HAP-1 (cell line): ENCODE measurements at regions not wholly inside any gene's neighbourhood (a gene's known extent, or its start where the extent isn't known, plus 50 kb on each side); places are given as distances from the start of the nearest gene placed in this dataset.
A peak's percentile ranks its signal among the peaks of the same experiment; 100 is the strongest.
"Not testable (repeated sequence)": the region's sequence is repeated elsewhere in the genome, so short reads cannot be mapped to it uniquely, and the experiment has no call there.

Experiments
- DNase-seq, 2 experiments: peaks; one replicate each; pipeline ENCODE4 v3.0.0-alpha.2; 2016 to 2020; ENCODE audit warnings: low spot score in 2 of 2
- H3K27me3 ChIP-seq: fragments of 250-450 bp; sonication (Bioruptor Pico); 2 replicates; pipeline ENCODE4 v1.5.1; 2020; ENCODE audit warnings: low read depth, mild to moderate bottlenecking, moderate library complexity
- H3K36me3 ChIP-seq: fragments of 250-450 bp; sonication (Bioruptor Pico); replicated peaks from 2 replicates; pipeline ENCODE4 v1.5.1; 2020; ENCODE audit warnings: mild to moderate bottlenecking
- H3K4me1 ChIP-seq: fragments of 250-450 bp; sonication (Bioruptor Pico); 2 replicates; pipeline ENCODE4 v1.5.1; 2020; ENCODE audit warnings: mild to moderate bottlenecking
- H3K4me3 ChIP-seq: fragments of 250-450 bp; sonication (Bioruptor Pico); 2 replicates; pipeline ENCODE4 v1.5.1; 2020; ENCODE audit warnings: mild to moderate bottlenecking, moderate library complexity
- H3K9me3 ChIP-seq: fragments of 250-450 bp; sonication (Bioruptor Pico); 2 replicates; pipeline ENCODE4 v1.5.1; 2020; ENCODE audit warnings: mild to moderate bottlenecking, moderate library complexity
- in situ Hi-C: fragments of 300-500 bp; cut with MboI; formaldehyde crosslinking; loops from 3 replicates; pipeline ENCODE4 v1.14.3; 2020; ENCODE audit warnings: low sequenced_read_pairs, inconsistent platforms, mixed read lengths

DNA sequence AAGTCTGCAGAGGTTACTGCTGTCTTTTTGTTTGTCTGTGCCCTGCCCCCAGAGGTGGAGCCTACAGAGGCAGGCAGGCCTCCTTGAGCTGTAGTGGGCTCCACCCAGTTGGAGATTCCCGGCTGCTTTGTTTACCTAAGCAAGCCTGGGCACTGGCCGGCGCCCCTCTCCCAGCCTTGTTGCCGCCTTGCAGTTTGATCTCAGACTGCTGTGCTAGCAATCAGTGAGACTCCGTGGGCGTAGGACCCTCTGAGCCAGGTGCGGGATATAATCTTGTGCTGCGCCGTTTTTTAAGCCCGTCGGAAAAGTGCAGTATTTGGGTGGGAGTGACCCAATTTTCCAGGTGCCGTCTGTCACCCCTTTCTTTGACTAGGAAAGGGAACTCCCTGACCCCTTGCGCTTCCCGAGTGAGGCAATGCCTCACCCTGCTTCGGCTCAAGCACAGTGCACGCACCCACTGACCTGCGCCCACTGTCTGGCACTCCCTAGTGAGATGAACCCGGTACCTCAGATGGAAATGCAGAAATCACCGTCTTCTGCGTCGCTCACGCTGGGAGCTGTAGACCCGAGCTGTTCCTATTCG lies 198.9 kb upstream of the ECI2 start:
- in situ Hi-C loops, H3K4me3 ChIP-seq, H3K4me1 ChIP-seq, H3K9me3 ChIP-seq, DNase-seq, H3K27me3 ChIP-seq, H3K36me3 ChIP-seq: not testable (repeated sequence)

- in situ Hi-C loops, result no loop called here
- no peaks in the 10 kb centered on the region for H3K4me1 ChIP-seq
- no peaks in the 10 kb centered on the region for H3K36me3 ChIP-seq
- H3K27me3 ChIP-seq, result no peaks in the 10 kb centered on the region
- H3K4me3 ChIP-seq, result no peak overlapping the region
- no peak for DNase-seq
- no peaks in the 10 kb centered on the region for H3K9me3 ChIP-seq
These were observed 192.5 kb upstream of the ECI2 start for GRCh38 chr6:4327841-4328240.

DNA sequence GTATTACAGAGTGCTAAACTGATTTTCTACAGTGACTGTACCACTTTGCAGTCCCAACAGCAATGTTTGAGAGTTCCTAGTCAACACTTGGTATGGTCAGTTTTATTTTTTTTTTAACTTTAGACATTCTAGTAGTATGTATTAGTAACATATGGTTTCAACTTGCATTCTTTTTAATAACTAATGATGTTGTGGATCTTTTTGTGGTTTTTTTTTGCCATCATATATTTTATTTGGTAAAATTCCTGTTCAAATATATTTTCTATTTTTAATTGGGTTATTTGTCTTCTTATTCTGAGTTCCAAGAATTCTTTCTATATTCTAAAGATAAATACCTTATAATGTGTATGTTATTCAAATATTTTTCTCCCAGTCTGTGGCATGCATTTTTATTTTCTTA lies 189.4 kb upstream of the ECI2 start:
- DNase-seq, result no peak
- H3K9me3 ChIP-seq, result no peaks in the 10 kb centered on the region
- in situ Hi-C loops, result no loop called here
- no peaks in the 10 kb centered on the region for H3K36me3 ChIP-seq
- H3K27me3 ChIP-seq, result no peaks in the 10 kb centered on the region
- H3K4me3 ChIP-seq, result no peak overlapping the region
- H3K4me1 ChIP-seq, result peaks cover 5% of the 10 kb centered on the region; the same call in 1 of the 2 replicates

DNA sequence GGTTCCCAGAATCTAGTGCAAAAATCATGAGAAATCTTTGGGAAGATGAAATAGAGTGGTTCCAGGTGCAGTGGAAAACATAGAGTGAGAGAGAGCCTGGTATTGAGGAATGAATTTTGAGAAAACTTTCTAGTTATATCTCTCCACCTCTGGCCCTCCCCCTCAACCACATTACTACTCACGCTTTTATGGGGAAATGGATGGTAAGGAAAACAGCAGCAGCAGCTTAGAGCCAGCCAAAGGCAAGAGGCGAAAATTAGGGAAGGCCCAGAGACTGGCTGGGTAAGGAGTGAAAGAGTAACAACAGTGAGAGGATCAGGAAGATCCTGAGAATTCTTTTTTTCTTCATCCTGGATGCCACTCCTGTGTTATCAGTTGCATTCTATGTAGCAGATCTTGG lies 187.9 kb upstream of the ECI2 start:
- no peak for DNase-seq
- H3K27me3 ChIP-seq, result no peaks in the 10 kb centered on the region
- in situ Hi-C loops, result no loop called here
- H3K4me3 ChIP-seq, result no peak overlapping the region
- H3K9me3 ChIP-seq, result no peaks in the 10 kb centered on the region
- H3K36me3 ChIP-seq, result no peaks in the 10 kb centered on the region
- H3K4me1 ChIP-seq, result peaks cover 5% of the 10 kb centered on the region; the same call in 1 of the 2 replicates

DNA sequence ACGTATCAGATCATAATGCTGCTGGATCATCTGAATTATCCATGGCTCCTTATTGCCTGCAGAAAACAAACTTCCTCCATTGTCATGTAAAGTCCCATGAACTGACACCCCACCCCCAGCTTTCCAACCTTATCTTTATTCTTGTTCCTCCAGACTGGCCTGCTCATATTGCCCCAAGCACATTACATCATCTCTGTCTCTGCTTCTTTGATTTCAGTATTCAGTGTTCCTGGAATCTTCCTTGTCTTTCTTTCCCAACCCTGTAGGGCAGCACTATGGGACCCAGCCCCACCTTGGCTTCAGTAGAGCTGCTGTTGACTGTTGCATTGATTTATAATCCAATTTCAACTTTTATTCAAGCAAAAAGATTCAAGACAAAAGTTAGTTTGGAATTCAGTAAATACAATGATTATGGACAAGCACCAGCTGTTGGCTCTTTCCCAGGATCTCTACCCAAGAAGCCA lies 187.5 kb upstream of the ECI2 start:
- Histone ChIP-seq H3K9me3 (no peaks in the 10 kb centered on the region), H3K36me3 (no peaks in the 10 kb centered on the region), H3K27me3 (no peaks in the 10 kb centered on the region), H3K4me3 (no peak overlapping the region), H3K4me1 (peaks cover 5% of the 10 kb centered on the region; the same call in 1 of the 2 replicates)
- in situ Hi-C loops, result no loop called here
- no peak for DNase-seq

GRCh38 chr6:4322134-4322845 lies 186.9 kb upstream of the ECI2 start:
- Histone ChIP-seq H3K36me3 (no peaks in the 10 kb centered on the region), H3K9me3 (no peaks in the 10 kb centered on the region), H3K27me3 (no peaks in the 10 kb centered on the region), H3K4me1 (peaks cover 5% of the 10 kb centered on the region; the same call in 1 of the 2 replicates), H3K4me3 (no peak overlapping the region)
- in situ Hi-C loops, result no loop called here
- DNase-seq, result no peak

- Histone ChIP-seq H3K27me3 (no peaks in the 10 kb centered on the region), H3K4me1 (peaks cover 5% of the 10 kb centered on the region; the same call in 1 of the 2 replicates), H3K36me3 (no peaks in the 10 kb centered on the region), H3K4me3 (no peak overlapping the region), H3K9me3 (no peaks in the 10 kb centered on the region)
- in situ Hi-C loops, result no loop called here
- DNase-seq, result peak in 1 of 2 experiments; percentile 22
These were observed 185.5 kb upstream of the ECI2 start for GRCh38 chr6:4320860-4321259.

GRCh38 chr6:4319981-4320683 lies 184.8 kb upstream of the ECI2 start:
- no peaks in the 10 kb centered on the region for H3K9me3 ChIP-seq
- H3K4me3 ChIP-seq, result no peak overlapping the region
- no peaks in the 10 kb centered on the region for H3K36me3 ChIP-seq
- DNase-seq, result peak in 1 of 2 experiments; percentile 10
- in situ Hi-C loops, result no loop called here
- peaks cover 5% of the 10 kb centered on the region; the same call in 1 of the 2 replicates for H3K4me1 ChIP-seq
- H3K27me3 ChIP-seq, result no peaks in the 10 kb centered on the region

DNA sequence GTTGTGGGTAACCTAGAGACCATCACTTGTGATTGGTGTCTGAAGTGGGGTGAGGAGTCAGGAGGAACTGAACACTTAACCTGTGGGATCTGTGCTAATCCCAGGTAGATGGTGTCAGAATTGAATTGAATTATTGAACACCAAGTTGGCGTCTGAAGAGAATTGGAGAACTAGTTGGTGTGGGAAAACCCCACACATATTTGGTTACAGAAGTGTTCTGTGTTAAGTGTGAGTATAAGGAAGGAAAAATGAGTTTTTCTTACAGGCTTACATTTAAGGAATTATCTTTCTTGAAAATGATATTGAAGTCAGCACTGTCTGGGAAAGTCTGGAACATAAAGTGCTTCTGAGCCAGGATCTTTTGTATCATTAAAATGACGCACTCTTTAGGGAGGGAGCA lies 182.9 kb upstream of the ECI2 start:
- in situ Hi-C loops, result no loop called here
- no peaks in the 10 kb centered on the region for H3K9me3 ChIP-seq

GRCh38 chr6:4316867-4317400 lies 181.6 kb upstream of the ECI2 start:
- Histone ChIP-seq H3K4me1 (peaks cover 5% of the 10 kb centered on the region; the same call in 1 of the 2 replicates), H3K9me3 (no peaks in the 10 kb centered on the region), H3K36me3 (no peaks in the 10 kb centered on the region), H3K27me3 (no peaks in the 10 kb centered on the region), H3K4me3 (no peak overlapping the region)
- in situ Hi-C loops, result no loop called here
- DNase-seq, result no peak

More for the DNA sequence above, 182.9 kb upstream of the ECI2 start:
- Histone ChIP-seq H3K36me3 (no peaks in the 10 kb centered on the region), H3K4me1 (peaks cover 5% of the 10 kb centered on the region; the same call in 1 of the 2 replicates), H3K27me3 (no peaks in the 10 kb centered on the region), H3K4me3 (no peak overlapping the region)
- no peak for DNase-seq

DNA sequence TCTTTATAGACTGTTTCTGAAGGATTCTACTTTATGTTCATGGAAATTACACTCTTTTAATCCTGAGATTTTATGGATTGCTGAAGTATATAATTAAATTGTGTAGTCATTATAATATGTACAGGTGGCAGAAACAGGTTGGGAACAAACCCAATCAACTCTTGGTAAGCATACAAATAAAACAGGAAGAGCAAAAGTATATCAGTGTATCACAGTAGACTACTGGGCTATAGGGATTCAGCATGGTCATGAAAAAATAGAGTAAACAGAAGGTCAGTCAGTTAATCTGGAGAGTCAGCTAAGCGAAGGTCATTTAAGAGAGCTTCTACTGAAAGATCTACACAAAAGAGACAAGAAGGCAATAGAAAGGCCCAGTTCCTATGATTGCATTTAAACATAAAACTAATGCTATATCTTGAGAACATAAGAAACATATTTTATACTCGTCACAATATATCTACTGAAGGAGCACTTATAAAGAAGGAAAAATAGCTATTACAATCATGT lies 178.9 kb upstream of the ECI2 start:
- in situ Hi-C loops, result no loop called here
- H3K4me3 ChIP-seq, result no peak overlapping the region
- H3K9me3 ChIP-seq, result no peaks in the 10 kb centered on the region

GRCh38 chr6:4313044-4313686 lies 177.8 kb upstream of the ECI2 start:
- in situ Hi-C loops, result no loop called here
- no peaks in the 10 kb centered on the region for H3K27me3 ChIP-seq
- no peaks in the 10 kb centered on the region for H3K36me3 ChIP-seq
- no peak for DNase-seq
- no peaks in the 10 kb centered on the region for H3K4me1 ChIP-seq
- H3K4me3 ChIP-seq, result no peak overlapping the region
- H3K9me3 ChIP-seq, result no peaks in the 10 kb centered on the region

More for the DNA sequence above, 178.9 kb upstream of the ECI2 start:
- Histone ChIP-seq H3K4me1 (no peaks in the 10 kb centered on the region), H3K27me3 (no peaks in the 10 kb centered on the region), H3K36me3 (no peaks in the 10 kb centered on the region)
- no peak for DNase-seq
